CD4-positive, CD25-positive, alpha-beta regulatory T cell (primary cell): ENCODE measurements at regions not wholly inside any gene's neighbourhood (a gene's known extent, or its start where the extent isn't known, plus 50 kb on each side); places are given as distances from the start of the nearest gene placed in this dataset.

ENCODE experiments used
- ATAC-seq, 2 donors: fragments of 150-1000 bp; cut with Tn5 transposase; one replicate each; pipeline ENCODE4 v1.10.0; 2021; ENCODE audit warnings: low read depth in 2 of 2, moderate number of reproducible peaks in 2 of 2, moderate library complexity in 1 of 2
- DNase-seq, 3 donors: peaks; one replicate each; pipeline versions ENCODE4 v3.0.0 to v3.0.0-alpha.2; 2012 to 2022; ENCODE audit warnings: mixed read lengths in 1 of 3
- H3K27ac ChIP-seq: one replicate; pipeline ENCODE4 v1.7.0; 2013; ENCODE audit warnings: mild to moderate bottlenecking, low read length; ENCODE audit not compliant: insufficient read depth, poor library complexity, severe bottlenecking
- H3K27me3 ChIP-seq: one replicate; pipeline ENCODE4 v1.7.0; 2013; ENCODE audit warnings: low read length; ENCODE audit not compliant: control insufficient read depth, insufficient read depth
- H3K36me3 ChIP-seq: one replicate; pipeline ENCODE4 v1.7.0; 2013; ENCODE audit warnings: mild to moderate bottlenecking, low read length, moderate library complexity; ENCODE audit not compliant: control insufficient read depth, insufficient read depth
- H3K4me1 ChIP-seq: 2 replicates; pipeline ENCODE4 v1.7.0; 2013; ENCODE audit warnings: mild to moderate bottlenecking, low read length; ENCODE audit not compliant: insufficient read depth, control insufficient read depth, poor library complexity, severe bottlenecking
- H3K4me3 ChIP-seq: one replicate; pipeline ENCODE4 v1.7.0; 2013; ENCODE audit warnings: low read depth, mild to moderate bottlenecking, low read length, moderate library complexity
- H3K9me3 ChIP-seq, 2 experiments: 1 replicate in 1 of 2; 2 replicates in 1 of 2; pipeline ENCODE4 v1.7.0; 2013; ENCODE audit warnings: low read length in 2 of 2, mild to moderate bottlenecking in 1 of 2, moderate library complexity in 1 of 2; ENCODE audit not compliant: control insufficient read depth in 2 of 2
- H3K27ac Mint-ChIP-seq, 3 donors: one replicate each; pipeline ENCODE4 v1.8.0; 2020 to 2022; ENCODE audit warnings: mild to moderate bottlenecking in 3 of 3, mixed read lengths in 3 of 3, moderate library complexity in 2 of 3
- H3K27me3 Mint-ChIP-seq: one replicate; pipeline ENCODE4 v1.8.0; 2022; ENCODE audit warnings: mild to moderate bottlenecking, mixed read lengths
- H3K36me3 Mint-ChIP-seq: one replicate; pipeline ENCODE4 v1.8.0; 2020; ENCODE audit warnings: mixed read lengths
- H3K4me1 Mint-ChIP-seq, 4 donors: one replicate each; pipeline ENCODE4 v1.8.0; 2020 to 2022; ENCODE audit warnings: mixed read lengths in 4 of 4, mild to moderate bottlenecking in 1 of 4
- H3K4me3 Mint-ChIP-seq, 4 donors: one replicate each; pipeline ENCODE4 v1.8.0; 2020 to 2022; ENCODE audit warnings: mild to moderate bottlenecking in 4 of 4, mixed read lengths in 4 of 4, moderate library complexity in 3 of 4
- H3K9me3 Mint-ChIP-seq, 7 donors: one replicate each; pipeline ENCODE4 v1.8.0; 2020 to 2022; ENCODE audit warnings: mixed read lengths in 7 of 7, mild to moderate bottlenecking in 3 of 7, moderate library complexity in 2 of 7

GRCh38 chr10:106436123-106436715 lies 728.3 kb downstream of the SORCS1 start:
- no peak for ATAC-seq
- Histone ChIP-seq H3K4me3 (no peak overlapping the region), H3K9me3 (peaks cover 0 to 3% of the 10 kb centered on the region in 2 experiments), H3K27me3 (no peaks in the 10 kb centered on the region), H3K27ac (no peak overlapping the region), H3K4me1 (no peaks in the 10 kb centered on the region), H3K36me3 (no peaks in the 10 kb centered on the region)
- no peak for DNase-seq
- no peak overlapping the region for H3K4me3 Mint-ChIP-seq
- H3K36me3 Mint-ChIP-seq, result no peaks in the 10 kb centered on the region
- no peaks in the 10 kb centered on the region for H3K4me1 Mint-ChIP-seq
- H3K27me3 Mint-ChIP-seq, result no peaks in the 10 kb centered on the region
- H3K27ac Mint-ChIP-seq, result no peak overlapping the region
- peaks cover 0 to 9% (median 5%) of the 10 kb centered on the region in 7 donors for H3K9me3 Mint-ChIP-seq

- H3K9me3 ChIP-seq, result no peaks in the 10 kb centered on the region
- Mint-ChIP-seq H3K36me3 (no peaks in the 10 kb centered on the region), H3K27me3 (no peaks in the 10 kb centered on the region), H3K9me3 (peaks cover 0 to 7% (median 4%) of the 10 kb centered on the region in 7 donors), H3K27ac (no peak overlapping the region), H3K4me1 (no peaks in the 10 kb centered on the region), H3K4me3 (no peak overlapping the region)
- H3K27me3 ChIP-seq, result no peaks in the 10 kb centered on the region
- ATAC-seq (no peak), DNase-seq (no peak)
- H3K36me3 ChIP-seq, result no peaks in the 10 kb centered on the region
- no peak overlapping the region for H3K27ac ChIP-seq
- no peaks in the 10 kb centered on the region for H3K4me1 ChIP-seq
- no peak overlapping the region for H3K4me3 ChIP-seq
Measured at GRCh38 chr10:106435081-106435480, 729.4 kb downstream of the SORCS1 start.

- Mint-ChIP-seq H3K36me3 (no peaks in the 10 kb centered on the region), H3K4me3 (no peak overlapping the region), H3K9me3 (peaks cover 0 to 19% (median 3%) of the 10 kb centered on the region in 7 donors), H3K4me1 (no peaks in the 10 kb centered on the region), H3K27me3 (no peaks in the 10 kb centered on the region), H3K27ac (no peak overlapping the region)
- DNase-seq (no peak), ATAC-seq (no peak)
- Histone ChIP-seq H3K27me3 (no peaks in the 10 kb centered on the region), H3K4me1 (no peaks in the 10 kb centered on the region), H3K9me3 (peaks cover 0 to 4% of the 10 kb centered on the region in 2 experiments), H3K36me3 (no peaks in the 10 kb centered on the region), H3K4me3 (no peak overlapping the region), H3K27ac (no peak overlapping the region)
Measured at GRCh38 chr10:106424981-106425380, 739.5 kb downstream of the SORCS1 start.

GRCh38 chr10:106424054-106424453 lies 740.5 kb downstream of the SORCS1 start:
- no peaks in the 10 kb centered on the region for H3K4me1 Mint-ChIP-seq

GRCh38 chr10:106410331-106410730 lies 754.2 kb downstream of the SORCS1 start:
- Mint-ChIP-seq H3K27ac (no peak overlapping the region), H3K27me3 (no peaks in the 10 kb centered on the region), H3K4me3 (no peak overlapping the region), H3K9me3 (peaks cover 0 to 7% (median 3%) of the 10 kb centered on the region in 7 donors), H3K36me3 (no peaks in the 10 kb centered on the region), H3K4me1 (no peaks in the 10 kb centered on the region)
- Histone ChIP-seq H3K9me3 (peaks cover 0 to 7% of the 10 kb centered on the region in 2 experiments), H3K36me3 (no peaks in the 10 kb centered on the region), H3K4me1 (no peaks in the 10 kb centered on the region), H3K27me3 (no peaks in the 10 kb centered on the region), H3K27ac (no peak overlapping the region), H3K4me3 (no peak overlapping the region)
- ATAC-seq (no peak), DNase-seq (no peak)

More at GRCh38 chr10:106424054-106424453, 740.5 kb downstream of the SORCS1 start:
- no peaks in the 10 kb centered on the region for H3K36me3 Mint-ChIP-seq
- no peak overlapping the region for H3K4me3 Mint-ChIP-seq
- no peak overlapping the region for H3K27ac ChIP-seq
- no peaks in the 10 kb centered on the region for H3K27me3 Mint-ChIP-seq
- H3K9me3 Mint-ChIP-seq, result peaks cover 0 to 15% (median 4%) of the 10 kb centered on the region in 7 donors
- H3K36me3 ChIP-seq, result no peaks in the 10 kb centered on the region
- H3K27me3 ChIP-seq, result no peaks in the 10 kb centered on the region
- H3K27ac Mint-ChIP-seq, result no peak overlapping the region
- no peak for ATAC-seq
- no peak for DNase-seq
- no peak overlapping the region for H3K4me3 ChIP-seq
- H3K4me1 ChIP-seq, result no peaks in the 10 kb centered on the region
- peaks cover 0 to 4% of the 10 kb centered on the region in 2 experiments for H3K9me3 ChIP-seq

- H3K27me3 ChIP-seq, result no peaks in the 10 kb centered on the region
- DNase-seq, result no peak
- H3K4me3 ChIP-seq, result no peak overlapping the region
- H3K36me3 ChIP-seq, result no peaks in the 10 kb centered on the region
- Mint-ChIP-seq H3K9me3 (peaks cover 0 to 6% (median 3%) of the 10 kb centered on the region in 7 donors), H3K4me3 (no peak overlapping the region), H3K36me3 (no peaks in the 10 kb centered on the region), H3K27me3 (no peaks in the 10 kb centered on the region), H3K4me1 (no peaks in the 10 kb centered on the region), H3K27ac (no peak overlapping the region)
- no peaks in the 10 kb centered on the region for H3K9me3 ChIP-seq
- H3K4me1 ChIP-seq, result no peaks in the 10 kb centered on the region
- H3K27ac ChIP-seq, result no peak overlapping the region
- ATAC-seq, result no peak
Measured at GRCh38 chr10:106405141-106405540, 759.4 kb downstream of the SORCS1 start.

GRCh38 chr10:106402458-106402857 lies 762.0 kb downstream of the SORCS1 start:
- H3K4me1 ChIP-seq, result no peaks in the 10 kb centered on the region
- H3K9me3 Mint-ChIP-seq, result peaks cover 0 to 4% (median 2%) of the 10 kb centered on the region in 7 donors
- H3K27me3 Mint-ChIP-seq, result no peaks in the 10 kb centered on the region
- H3K4me3 ChIP-seq, result no peak overlapping the region
- no peaks in the 10 kb centered on the region for H3K9me3 ChIP-seq
- ATAC-seq, result peak in 1 of 2 donors; percentile 24
- H3K36me3 Mint-ChIP-seq, result no peaks in the 10 kb centered on the region
- no peak for DNase-seq
- no peaks in the 10 kb centered on the region for H3K36me3 ChIP-seq
- H3K4me1 Mint-ChIP-seq, result no peaks in the 10 kb centered on the region
- no peak overlapping the region for H3K4me3 Mint-ChIP-seq
- H3K27ac ChIP-seq, result no peak overlapping the region
- no peaks in the 10 kb centered on the region for H3K27me3 ChIP-seq
- no peak overlapping the region for H3K27ac Mint-ChIP-seq

GRCh38 chr10:106401967-106402366 lies 762.5 kb downstream of the SORCS1 start:
- Mint-ChIP-seq H3K4me3 (no peak overlapping the region), H3K4me1 (no peaks in the 10 kb centered on the region), H3K36me3 (no peaks in the 10 kb centered on the region), H3K9me3 (peaks cover 0 to 4% (median 2%) of the 10 kb centered on the region in 7 donors), H3K27me3 (no peaks in the 10 kb centered on the region), H3K27ac (no peak overlapping the region)
- Histone ChIP-seq H3K27me3 (no peaks in the 10 kb centered on the region), H3K4me1 (no peaks in the 10 kb centered on the region), H3K4me3 (no peak overlapping the region), H3K36me3 (no peaks in the 10 kb centered on the region), H3K27ac (no peak overlapping the region), H3K9me3 (no peaks in the 10 kb centered on the region)
- DNase-seq (no peak), ATAC-seq (no peak)
